NCI-H187 (cell line): ENCODE measurements at regions not wholly inside any gene's neighbourhood (a gene's known extent, or its start where the extent isn't known, plus 50 kb on each side); places are given as distances from the start of the nearest gene placed in this dataset.

Experiments
- DNase-seq, 2 experiments: peaks; one replicate each; lab custom pipeline; 2025; lab: John Stamatoyannopoulos, UW

- no peak for DNase-seq
Observed at GRCh38 chr3:104510131-104510849, 856.4 kb upstream of the ALCAM start.

GRCh38 chr3:104514371-104514770 lies 852.3 kb upstream of the ALCAM start:
- no peak for DNase-seq

- DNase-seq = no peak
Observed at GRCh38 chr3:104514776-104515175, 851.9 kb upstream of the ALCAM start.

- DNase-seq = no peak
Observed at GRCh38 chr3:104519068-104519467, 847.6 kb upstream of the ALCAM start.

- no peak for DNase-seq
Observed at GRCh38 chr3:104519468-104520227, 847.1 kb upstream of the ALCAM start.

GRCh38 chr3:104520228-104520655 lies 846.5 kb upstream of the ALCAM start:
- DNase-seq = no peak

- no peak for DNase-seq
Observed at GRCh38 chr3:104521606-104522336, 844.9 kb upstream of the ALCAM start.

GRCh38 chr3:104523136-104523535 lies 843.6 kb upstream of the ALCAM start:
- no peak for DNase-seq

- no peak for DNase-seq
Observed at GRCh38 chr3:104526901-104527401, 839.8 kb upstream of the ALCAM start.

GRCh38 chr3:104530934-104531333 lies 835.8 kb upstream of the ALCAM start:
- DNase-seq = no peak

- no peak for DNase-seq
Observed at GRCh38 chr3:104536715-104537114, 830.0 kb upstream of the ALCAM start.

GRCh38 chr3:104537323-104537722 lies 829.4 kb upstream of the ALCAM start:
- DNase-seq = no peak

- no peak for DNase-seq
Observed at GRCh38 chr3:104546301-104546700, 820.4 kb upstream of the ALCAM start.

- no peak for DNase-seq
Observed at GRCh38 chr3:104547031-104547430, 819.7 kb upstream of the ALCAM start.

- DNase-seq = no peak
Observed at GRCh38 chr3:104548401-104548800, 818.3 kb upstream of the ALCAM start.

- DNase-seq = no peak
Observed at GRCh38 chr3:104549099-104549714, 817.5 kb upstream of the ALCAM start.

- DNase-seq = no peak
Observed at GRCh38 chr3:104553121-104553520, 813.6 kb upstream of the ALCAM start.

- no peak for DNase-seq
Observed at GRCh38 chr3:104554425-104554824, 812.3 kb upstream of the ALCAM start.

GRCh38 chr3:104555728-104556127 lies 811.0 kb upstream of the ALCAM start:
- no peak for DNase-seq

GRCh38 chr3:104556372-104557078 lies 810.2 kb upstream of the ALCAM start:
- DNase-seq = no peak

GRCh38 chr3:104561324-104561723 lies 805.4 kb upstream of the ALCAM start:
- no peak for DNase-seq
